ENCODE measurements at regions not wholly inside any gene's neighbourhood (a gene's known extent, or its start where the extent isn't known, plus 50 kb on each side); places are given as distances from the start of the nearest gene placed in this dataset.

DNA sequence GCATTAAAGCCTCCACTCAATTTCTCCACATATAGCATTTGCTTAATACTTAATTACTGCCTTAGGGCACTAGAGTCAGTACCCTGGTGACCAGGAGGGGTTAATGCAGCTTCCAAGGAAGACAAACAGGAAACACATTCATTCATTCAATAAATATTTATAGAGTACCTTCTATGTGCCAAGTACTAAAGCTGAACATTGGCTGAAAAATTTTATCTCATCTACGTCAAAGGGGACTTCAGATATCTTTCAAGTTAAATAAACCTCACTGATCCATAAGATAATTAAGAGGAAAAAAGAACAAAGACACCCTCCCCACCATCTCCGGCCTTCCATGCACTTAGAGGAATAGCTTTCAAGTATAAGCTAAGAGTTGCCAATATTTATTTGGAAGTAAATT lies 156.9 kb upstream of the PRICKLE2 start:
- DNase-seq (ENCODE audit: extremely low spot score, unreplicated experiment) = no peak
- TF ChIP-seq, protein P1, sequence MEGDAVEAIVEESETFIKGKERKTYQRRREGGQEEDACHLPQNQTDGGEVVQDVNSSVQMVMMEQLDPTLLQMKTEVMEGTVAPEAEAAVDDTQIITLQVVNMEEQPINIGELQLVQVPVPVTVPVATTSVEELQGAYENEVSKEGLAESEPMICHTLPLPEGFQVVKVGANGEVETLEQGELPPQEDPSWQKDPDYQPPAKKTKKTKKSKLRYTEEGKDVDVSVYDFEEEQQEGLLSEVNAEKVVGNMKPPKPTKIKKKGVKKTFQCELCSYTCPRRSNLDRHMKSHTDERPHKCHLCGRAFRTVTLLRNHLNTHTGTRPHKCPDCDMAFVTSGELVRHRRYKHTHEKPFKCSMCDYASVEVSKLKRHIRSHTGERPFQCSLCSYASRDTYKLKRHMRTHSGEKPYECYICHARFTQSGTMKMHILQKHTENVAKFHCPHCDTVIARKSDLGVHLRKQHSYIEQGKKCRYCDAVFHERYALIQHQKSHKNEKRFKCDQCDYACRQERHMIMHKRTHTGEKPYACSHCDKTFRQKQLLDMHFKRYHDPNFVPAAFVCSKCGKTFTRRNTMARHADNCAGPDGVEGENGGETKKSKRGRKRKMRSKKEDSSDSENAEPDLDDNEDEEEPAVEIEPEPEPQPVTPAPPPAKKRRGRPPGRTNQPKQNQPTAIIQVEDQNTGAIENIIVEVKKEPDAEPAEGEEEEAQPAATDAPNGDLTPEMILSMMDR (conservative IDR thresholded peaks at IDR 0.05) = no peak
- no peaks in the 10 kb centered on the region for H3K9me3 Mint-ChIP-seq
- H3K4me3 Mint-ChIP-seq = no peak overlapping the region
- H3K4me1 Mint-ChIP-seq (ENCODE audit: unreplicated experiment) = peaks cover 39% of the 10 kb centered on the region
- H3K27ac Mint-ChIP-seq = no peak overlapping the region
- H3K27me3 Mint-ChIP-seq = no peaks in the 10 kb centered on the region
- peaks cover 5% of the 10 kb centered on the region for H3K36me3 Mint-ChIP-seq

DNA sequence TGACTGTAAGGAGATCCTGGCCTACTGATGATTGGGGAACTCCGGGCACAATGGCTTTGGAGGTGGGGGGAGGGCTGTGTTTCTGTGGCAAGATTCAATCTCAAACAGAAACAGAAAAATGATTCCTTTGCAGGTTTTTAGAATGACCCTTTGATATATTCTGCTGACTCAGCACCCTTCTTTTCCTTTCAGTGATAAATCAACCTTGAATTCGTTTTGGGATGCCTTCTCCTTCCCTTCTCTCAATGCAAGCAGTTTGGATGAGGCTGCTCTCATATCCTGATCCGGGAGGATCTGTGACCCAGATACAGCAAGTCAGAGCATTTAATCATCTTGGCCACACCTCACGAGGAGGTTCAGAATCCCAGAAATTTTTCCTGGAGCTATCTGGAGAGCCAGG lies 156.1 kb upstream of the PRICKLE2 start:
- H3K9me3 Mint-ChIP-seq = no peaks in the 10 kb centered on the region
- peaks cover 5% of the 10 kb centered on the region for H3K36me3 Mint-ChIP-seq
- no peak for DNase-seq (ENCODE audit: extremely low spot score, unreplicated experiment)
- H3K27ac Mint-ChIP-seq = no peak overlapping the region
- TF ChIP-seq, protein P1 (conservative IDR thresholded peaks at IDR 0.05) = no peak
- peaks cover 37% of the 10 kb centered on the region for H3K4me1 Mint-ChIP-seq (ENCODE audit: unreplicated experiment)
- no peak overlapping the region for H3K4me3 Mint-ChIP-seq
- H3K27me3 Mint-ChIP-seq = no peaks in the 10 kb centered on the region

DNA sequence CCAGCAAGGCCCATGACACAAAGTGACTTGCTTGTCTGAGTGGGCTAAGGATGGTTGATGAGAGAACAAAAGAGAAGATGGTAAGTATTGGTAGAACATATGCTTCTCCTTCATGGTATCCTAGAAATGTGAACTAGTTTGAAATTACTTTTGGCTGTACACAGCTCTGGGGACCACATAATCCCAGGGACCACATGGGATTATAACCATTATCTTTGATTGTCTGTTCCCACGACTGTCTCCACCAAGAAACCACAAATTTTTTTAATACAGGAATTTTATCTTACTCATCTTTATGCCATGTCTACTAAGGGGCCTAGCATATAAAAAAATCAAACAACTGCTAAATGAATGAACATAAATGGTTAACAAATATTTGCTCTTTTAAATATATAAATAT lies 155.3 kb upstream of the PRICKLE2 start:
- H3K4me3 Mint-ChIP-seq = no peak overlapping the region
- TF ChIP-seq, protein P1 (conservative IDR thresholded peaks at IDR 0.05) = no peak
- DNase-seq (ENCODE audit: extremely low spot score, unreplicated experiment) = no peak
- no peak overlapping the region for H3K27ac Mint-ChIP-seq
- peaks cover 5% of the 10 kb centered on the region for H3K36me3 Mint-ChIP-seq
- H3K27me3 Mint-ChIP-seq = no peaks in the 10 kb centered on the region
- H3K9me3 Mint-ChIP-seq = peaks cover 6% of the 10 kb centered on the region
- H3K4me1 Mint-ChIP-seq (ENCODE audit: unreplicated experiment) = peaks cover 32% of the 10 kb centered on the region

DNA sequence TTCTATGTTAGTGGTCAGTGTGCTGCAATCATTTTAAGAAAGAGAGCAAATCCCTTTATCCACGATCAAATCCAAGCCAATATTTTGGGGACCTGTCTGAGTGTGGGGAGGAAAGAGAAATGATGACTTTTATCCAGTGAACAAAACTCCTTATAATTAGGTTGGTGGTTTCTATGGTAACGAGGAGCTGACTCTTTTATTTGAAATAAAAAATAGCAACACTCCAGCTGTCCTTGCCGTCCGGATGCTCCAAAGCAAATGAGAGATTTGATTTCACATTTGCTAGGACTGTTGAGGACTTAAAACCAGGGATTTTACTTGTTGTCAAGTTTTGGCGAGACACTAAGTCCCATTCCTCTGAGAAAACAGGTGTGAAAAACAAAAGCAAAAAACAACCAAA lies 154.0 kb upstream of the PRICKLE2 start:
- Mint-ChIP-seq H3K36me3 (peaks cover 5% of the 10 kb centered on the region), H3K4me3 (no peak overlapping the region), H3K4me1 (ENCODE audit: unreplicated experiment) (peaks cover 24% of the 10 kb centered on the region), H3K27me3 (no peaks in the 10 kb centered on the region), H3K27ac (no peak overlapping the region), H3K9me3 (peaks cover 6% of the 10 kb centered on the region)
- TF ChIP-seq, protein P1 (conservative IDR thresholded peaks at IDR 0.05) = no peak
- no peak for DNase-seq (ENCODE audit: extremely low spot score, unreplicated experiment)

DNA sequence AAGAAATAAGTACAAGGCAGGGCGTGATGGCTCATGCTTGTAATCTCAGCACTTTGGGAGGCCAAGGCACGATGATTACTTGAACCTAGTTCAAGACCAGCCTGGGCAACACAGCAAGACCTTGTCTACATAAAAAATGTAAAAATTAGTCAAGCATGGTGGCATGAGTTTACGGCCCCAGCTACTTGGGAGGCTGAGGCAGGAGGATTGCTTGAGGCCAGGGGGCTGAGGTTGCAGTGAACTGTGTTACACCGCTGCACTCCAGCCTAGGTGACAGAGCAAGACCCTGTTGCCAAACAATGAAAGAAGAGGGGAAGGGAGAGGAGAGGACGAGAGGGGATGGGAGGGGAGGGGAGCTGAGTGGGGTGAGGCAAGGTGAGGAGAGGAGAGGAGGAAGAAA lies 152.7 kb upstream of the PRICKLE2 start:
- TF ChIP-seq, protein P1 (conservative IDR thresholded peaks at IDR 0.05) = no peak
- Mint-ChIP-seq H3K27ac (no peak overlapping the region), H3K4me3 (no peak overlapping the region), H3K27me3 (no peaks in the 10 kb centered on the region), H3K4me1 (ENCODE audit: unreplicated experiment) (peaks cover 21% of the 10 kb centered on the region), H3K9me3 (peaks cover 6% of the 10 kb centered on the region), H3K36me3 (peaks cover 5% of the 10 kb centered on the region)
- DNase-seq (ENCODE audit: extremely low spot score, unreplicated experiment) = no peak

DNA sequence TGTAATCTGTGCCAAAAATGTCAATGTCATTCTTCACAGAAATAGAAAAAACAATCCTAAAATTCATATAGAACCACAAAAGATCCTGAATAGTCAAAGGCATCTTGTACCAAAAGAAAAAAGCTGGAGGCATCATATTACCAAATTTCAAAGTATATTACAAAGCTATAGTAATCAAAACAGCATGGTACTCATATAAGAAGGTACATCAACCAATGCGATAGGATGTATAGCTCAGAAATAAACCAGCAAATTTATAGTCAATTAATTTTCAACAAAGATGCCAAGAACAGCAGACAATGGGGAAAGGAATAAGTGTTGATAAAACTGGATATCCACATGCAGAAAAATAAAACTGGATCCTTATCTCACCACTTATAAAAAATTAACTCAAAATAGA lies 150.5 kb upstream of the PRICKLE2 start:
- Mint-ChIP-seq H3K4me3 (no peak overlapping the region), H3K27me3 (no peaks in the 10 kb centered on the region), H3K27ac (no peak overlapping the region), H3K9me3 (peaks cover 6% of the 10 kb centered on the region), H3K4me1 (ENCODE audit: unreplicated experiment) (peaks cover 18% of the 10 kb centered on the region), H3K36me3 (peaks cover 5% of the 10 kb centered on the region)
- DNase-seq (ENCODE audit: extremely low spot score, unreplicated experiment) = no peak
- TF ChIP-seq, protein P1 (conservative IDR thresholded peaks at IDR 0.05) = no peak

Measured in type B pancreatic cell (in vitro differentiated cells).